ENCODE measurements at regions not wholly inside any gene's neighbourhood (a gene's known extent, or its start where the extent isn't known, plus 50 kb on each side); places are given as distances from the start of the nearest gene placed in this dataset.

DNA sequence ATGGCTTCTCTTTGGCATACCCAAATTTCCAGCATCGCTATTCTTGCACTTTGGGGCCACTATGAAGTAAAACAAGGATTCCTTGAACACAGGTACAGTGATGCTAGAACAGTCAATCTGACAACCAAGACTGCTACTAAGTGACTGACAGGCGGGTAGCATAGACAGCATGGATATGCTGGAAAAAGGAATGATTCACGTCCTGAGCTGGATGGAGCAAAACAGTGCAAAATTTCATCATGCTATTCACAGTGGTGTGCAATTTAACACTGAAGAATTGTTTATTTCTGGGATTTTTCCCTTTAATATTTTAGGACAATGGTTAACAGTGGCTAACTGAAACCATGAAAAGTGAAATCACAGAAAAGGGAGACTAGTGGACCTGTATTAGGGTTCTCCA, 1511.2 kb upstream of the ZEB2 start:
- TF ChIP-seq, protein P1, sequence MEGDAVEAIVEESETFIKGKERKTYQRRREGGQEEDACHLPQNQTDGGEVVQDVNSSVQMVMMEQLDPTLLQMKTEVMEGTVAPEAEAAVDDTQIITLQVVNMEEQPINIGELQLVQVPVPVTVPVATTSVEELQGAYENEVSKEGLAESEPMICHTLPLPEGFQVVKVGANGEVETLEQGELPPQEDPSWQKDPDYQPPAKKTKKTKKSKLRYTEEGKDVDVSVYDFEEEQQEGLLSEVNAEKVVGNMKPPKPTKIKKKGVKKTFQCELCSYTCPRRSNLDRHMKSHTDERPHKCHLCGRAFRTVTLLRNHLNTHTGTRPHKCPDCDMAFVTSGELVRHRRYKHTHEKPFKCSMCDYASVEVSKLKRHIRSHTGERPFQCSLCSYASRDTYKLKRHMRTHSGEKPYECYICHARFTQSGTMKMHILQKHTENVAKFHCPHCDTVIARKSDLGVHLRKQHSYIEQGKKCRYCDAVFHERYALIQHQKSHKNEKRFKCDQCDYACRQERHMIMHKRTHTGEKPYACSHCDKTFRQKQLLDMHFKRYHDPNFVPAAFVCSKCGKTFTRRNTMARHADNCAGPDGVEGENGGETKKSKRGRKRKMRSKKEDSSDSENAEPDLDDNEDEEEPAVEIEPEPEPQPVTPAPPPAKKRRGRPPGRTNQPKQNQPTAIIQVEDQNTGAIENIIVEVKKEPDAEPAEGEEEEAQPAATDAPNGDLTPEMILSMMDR (IDR thresholded peaks at IDR 0.05): no peak
- TF ChIP-seq POLR2A (IDR thresholded peaks at IDR 0.05) (no peak), EP300 (IDR thresholded peaks at IDR 0.05) (no peak)
